WTC11 (cell line): ENCODE measurements at regions not wholly inside any gene's neighbourhood (a gene's known extent, or its start where the extent isn't known, plus 50 kb on each side); places are given as distances from the start of the nearest gene placed in this dataset.

Experiments used
- ATAC-seq: fragments of 200-7000 bp; cut with Tn5 transposase; 2 replicates; pipeline ENCODE4 v1.10.0; 2021; ENCODE audit warnings: mild to moderate bottlenecking, moderate library complexity
- CTCF ChIA-PET: fragments of 300-600 bp; sonication (Branson Sonifier 250); formaldehyde crosslinking; loops from one replicate; lab custom pipeline; 2021; ENCODE audit warnings: antibody characterized with exemption; lab: Charles Lee
- POLR2A ChIA-PET: fragments of 350-600 bp; sonication (Branson Sonifier 250); formaldehyde crosslinking; loops from one replicate; lab custom pipeline; 2021; ENCODE audit warnings: antibody characterized with exemption; lab: Charles Lee
- DNase-seq: peaks from one replicate; pipeline ENCODE4 v3.0.0; 2021; ENCODE audit warnings: low spot score
- H3K27ac Mint-ChIP-seq: 2 replicates; pipeline ENCODE4 v1.8.0; 2021; ENCODE audit warnings: mixed read lengths
- H3K27me3 Mint-ChIP-seq: 2 replicates; pipeline ENCODE4 v1.8.0; 2021; ENCODE audit warnings: low read depth, mild to moderate bottlenecking, moderate library complexity, mixed read lengths
- H3K36me3 Mint-ChIP-seq: 2 replicates; pipeline ENCODE4 v1.8.0; 2021; ENCODE audit warnings: mixed read lengths
- H3K4me1 Mint-ChIP-seq: 2 replicates; pipeline ENCODE4 v1.8.0; 2022; ENCODE audit warnings: mixed read lengths
- H3K4me3 Mint-ChIP-seq: 2 replicates; pipeline ENCODE4 v1.8.0; 2021; ENCODE audit warnings: mild to moderate bottlenecking, moderate library complexity, mixed read lengths
- H3K9me3 Mint-ChIP-seq: 2 replicates; pipeline ENCODE4 v1.8.0; 2021; ENCODE audit warnings: mixed read lengths
- ELF4 ChIP-seq: sonication (generic); formaldehyde crosslinking; IDR thresholded peaks from 2 replicates; pipeline ENCODE4 v1.8.1; 2022; ENCODE audit warnings: low read depth, mild to moderate bottlenecking, moderate library complexity, missing genetic modification reagents
- NR1H2 ChIP-seq: sonication (generic); formaldehyde crosslinking; IDR thresholded peaks from 2 replicates; pipeline ENCODE4 v1.9.0; 2021; ENCODE audit warnings: mild to moderate bottlenecking, moderate library complexity, missing genetic modification reagents
- NR2C2 ChIP-seq: sonication (generic); formaldehyde crosslinking; IDR thresholded peaks from 2 replicates; pipeline ENCODE4 v1.8.0; 2022; ENCODE audit warnings: mild to moderate bottlenecking, missing genetic modification reagents
- NR3C1 ChIP-seq: sonication (generic); formaldehyde crosslinking; conservative IDR thresholded peaks from 2 replicates; pipeline ENCODE4 v1.8.1; 2023; ENCODE audit warnings: low read depth, mild to moderate bottlenecking, missing genetic modification reagents
- OVOL2 ChIP-seq: fragments of 250-450 bp; sonication (Bioruptor Pico); IDR thresholded peaks from 2 replicates; pipeline ENCODE4 v1.9.0; 2021; ENCODE audit warnings: mild to moderate bottlenecking, borderline replicate concordance
- PRRX2 ChIP-seq: fragments of 250-450 bp; sonication (Bioruptor Pico); IDR thresholded peaks from 2 replicates; pipeline ENCODE4 v1.8.0; 2021; ENCODE audit warnings: mild to moderate bottlenecking
- SMAD4 ChIP-seq: sonication (generic); formaldehyde crosslinking; IDR thresholded peaks from 2 replicates; pipeline ENCODE4 v1.8.0; 2022; ENCODE audit warnings: mild to moderate bottlenecking, missing genetic modification reagents
- ZNF219 ChIP-seq: sonication (generic); formaldehyde crosslinking; IDR thresholded peaks from 2 replicates; pipeline ENCODE4 v1.8.0; 2023; ENCODE audit warnings: missing genetic modification reagents, mild to moderate bottlenecking, borderline replicate concordance
- ZNF232 ChIP-seq: sonication (generic); formaldehyde crosslinking; IDR thresholded peaks from 2 replicates; pipeline ENCODE4 v1.8.0; 2022; ENCODE audit warnings: mild to moderate bottlenecking, missing genetic modification reagents
- ZNF416 ChIP-seq: fragments of 250-450 bp; sonication (Bioruptor Pico); IDR thresholded peaks from 2 replicates; pipeline ENCODE4 v1.9.0; 2021; ENCODE audit warnings: mild to moderate bottlenecking, inconsistent platforms
- TF ChIP-seq, protein P1 (sequence below): sonication (generic); formaldehyde crosslinking; IDR thresholded peaks from 2 replicates; pipeline ENCODE4 v1.8.1; 2023; ENCODE audit warnings: mild to moderate bottlenecking, moderate library complexity, missing genetic modification reagents
- TF ChIP-seq, protein P2 (sequence below): sonication (generic); formaldehyde crosslinking; IDR thresholded peaks from 2 replicates; pipeline ENCODE4 v1.8.1; 2022; ENCODE audit warnings: mild to moderate bottlenecking, missing genetic modification reagents, moderate library complexity, borderline replicate concordance
- TF ChIP-seq, protein P3 (sequence below): fragments of 250-450 bp; sonication (Bioruptor Pico); IDR thresholded peaks from 2 replicates; pipeline ENCODE4 v1.8.0; 2021; ENCODE audit warnings: mild to moderate bottlenecking
- TF ChIP-seq, protein P4 (sequence below): sonication (generic); formaldehyde crosslinking; IDR thresholded peaks from 2 replicates; pipeline ENCODE4 v1.8.1; 2023; ENCODE audit warnings: mild to moderate bottlenecking, missing genetic modification reagents
- TF ChIP-seq, protein P5 (sequence below): fragments of 250-450 bp; sonication (Bioruptor Pico); IDR thresholded peaks from 2 replicates; pipeline ENCODE4 v1.9.0; 2021; ENCODE audit warnings: mild to moderate bottlenecking, borderline replicate concordance
- TF ChIP-seq, protein P6 (sequence below): sonication (generic); formaldehyde crosslinking; IDR thresholded peaks from 2 replicates; pipeline ENCODE4 v1.8.0; 2023; ENCODE audit warnings: mild to moderate bottlenecking, missing genetic modification reagents
- TF ChIP-seq, protein P7 (sequence below): sonication (generic); formaldehyde crosslinking; conservative IDR thresholded peaks from 2 replicates; pipeline ENCODE4 v1.8.1; 2022; ENCODE audit warnings: mild to moderate bottlenecking, missing genetic modification reagents
- TF ChIP-seq, protein P8 (sequence below): sonication (generic); formaldehyde crosslinking; IDR thresholded peaks from 2 replicates; pipeline ENCODE4 v1.8.1; 2023; ENCODE audit warnings: mild to moderate bottlenecking, missing genetic modification reagents, moderate library complexity

DNA sequence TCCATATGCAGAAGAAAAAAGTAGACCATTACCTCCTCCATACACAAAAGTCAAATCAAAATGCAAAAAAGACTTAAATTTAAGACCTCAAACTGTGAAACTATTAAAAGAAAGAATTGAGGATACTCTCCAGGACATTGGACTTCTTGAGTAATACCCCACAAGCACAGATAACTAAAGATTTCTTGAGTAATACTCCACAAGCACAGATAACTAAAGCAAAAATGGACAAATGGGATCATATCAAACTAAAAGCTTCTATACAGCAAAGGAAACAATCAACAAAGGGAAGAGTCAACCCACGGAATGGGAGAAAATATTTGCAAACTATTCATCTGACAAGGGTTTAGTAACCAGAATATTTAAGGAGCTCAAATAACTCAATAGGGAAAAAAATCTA lies 427.9 kb downstream of the CCDC91 start:
- H3K4me1 Mint-ChIP-seq: no peaks in the 10 kb centered on the region
- no peak overlapping the region for H3K4me3 Mint-ChIP-seq
- H3K27me3 Mint-ChIP-seq: no peaks in the 10 kb centered on the region
- no peak for DNase-seq
- ChIA-PET CTCF (no interaction called here), POLR2A (no interaction called here)
- no peak for ATAC-seq
- peaks cover 18% of the 10 kb centered on the region for H3K9me3 Mint-ChIP-seq
- no peaks in the 10 kb centered on the region for H3K36me3 Mint-ChIP-seq
- TF ChIP-seq, protein P1, sequence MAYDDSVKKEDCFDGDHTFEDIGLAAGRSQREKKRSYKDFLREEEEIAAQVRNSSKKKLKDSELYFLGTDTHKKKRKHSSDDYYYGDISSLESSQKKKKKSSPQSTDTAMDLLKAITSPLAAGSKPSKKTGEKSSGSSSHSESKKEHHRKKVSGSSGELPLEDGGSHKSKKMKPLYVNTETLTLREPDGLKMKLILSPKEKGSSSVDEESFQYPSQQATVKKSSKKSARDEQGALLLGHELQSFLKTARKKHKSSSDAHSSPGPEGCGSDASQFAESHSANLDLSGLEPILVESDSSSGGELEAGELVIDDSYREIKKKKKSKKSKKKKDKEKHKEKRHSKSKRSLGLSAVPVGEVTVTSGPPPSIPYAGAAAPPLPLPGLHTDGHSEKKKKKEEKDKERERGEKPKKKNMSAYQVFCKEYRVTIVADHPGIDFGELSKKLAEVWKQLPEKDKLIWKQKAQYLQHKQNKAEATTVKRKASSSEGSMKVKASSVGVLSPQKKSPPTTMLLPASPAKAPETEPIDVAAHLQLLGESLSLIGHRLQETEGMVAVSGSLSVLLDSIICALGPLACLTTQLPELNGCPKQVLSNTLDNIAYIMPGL (CRISPR knock-in tag): no peak
- TF ChIP-seq SMAD4 (no peak), NR1H2 (CRISPR knock-in tag) (no peak), ZNF416 (CRISPR knock-in tag) (no peak), ZNF219 (CRISPR knock-in tag) (no peak), OVOL2 (CRISPR knock-in tag) (no peak), NR3C1 (no peak), PRRX2 (CRISPR knock-in tag) (no peak), ELF4 (CRISPR knock-in tag) (no peak), ZNF232 (CRISPR knock-in tag) (no peak), NR2C2 (no peak)
- TF ChIP-seq, protein P2, sequence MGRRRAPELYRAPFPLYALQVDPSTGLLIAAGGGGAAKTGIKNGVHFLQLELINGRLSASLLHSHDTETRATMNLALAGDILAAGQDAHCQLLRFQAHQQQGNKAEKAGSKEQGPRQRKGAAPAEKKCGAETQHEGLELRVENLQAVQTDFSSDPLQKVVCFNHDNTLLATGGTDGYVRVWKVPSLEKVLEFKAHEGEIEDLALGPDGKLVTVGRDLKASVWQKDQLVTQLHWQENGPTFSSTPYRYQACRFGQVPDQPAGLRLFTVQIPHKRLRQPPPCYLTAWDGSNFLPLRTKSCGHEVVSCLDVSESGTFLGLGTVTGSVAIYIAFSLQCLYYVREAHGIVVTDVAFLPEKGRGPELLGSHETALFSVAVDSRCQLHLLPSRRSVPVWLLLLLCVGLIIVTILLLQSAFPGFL (CRISPR knock-in tag): no peak
- TF ChIP-seq, protein P3, sequence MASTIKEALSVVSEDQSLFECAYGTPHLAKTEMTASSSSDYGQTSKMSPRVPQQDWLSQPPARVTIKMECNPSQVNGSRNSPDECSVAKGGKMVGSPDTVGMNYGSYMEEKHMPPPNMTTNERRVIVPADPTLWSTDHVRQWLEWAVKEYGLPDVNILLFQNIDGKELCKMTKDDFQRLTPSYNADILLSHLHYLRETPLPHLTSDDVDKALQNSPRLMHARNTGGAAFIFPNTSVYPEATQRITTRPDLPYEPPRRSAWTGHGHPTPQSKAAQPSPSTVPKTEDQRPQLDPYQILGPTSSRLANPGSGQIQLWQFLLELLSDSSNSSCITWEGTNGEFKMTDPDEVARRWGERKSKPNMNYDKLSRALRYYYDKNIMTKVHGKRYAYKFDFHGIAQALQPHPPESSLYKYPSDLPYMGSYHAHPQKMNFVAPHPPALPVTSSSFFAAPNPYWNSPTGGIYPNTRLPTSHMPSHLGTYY: no peak
- TF ChIP-seq, protein P4, sequence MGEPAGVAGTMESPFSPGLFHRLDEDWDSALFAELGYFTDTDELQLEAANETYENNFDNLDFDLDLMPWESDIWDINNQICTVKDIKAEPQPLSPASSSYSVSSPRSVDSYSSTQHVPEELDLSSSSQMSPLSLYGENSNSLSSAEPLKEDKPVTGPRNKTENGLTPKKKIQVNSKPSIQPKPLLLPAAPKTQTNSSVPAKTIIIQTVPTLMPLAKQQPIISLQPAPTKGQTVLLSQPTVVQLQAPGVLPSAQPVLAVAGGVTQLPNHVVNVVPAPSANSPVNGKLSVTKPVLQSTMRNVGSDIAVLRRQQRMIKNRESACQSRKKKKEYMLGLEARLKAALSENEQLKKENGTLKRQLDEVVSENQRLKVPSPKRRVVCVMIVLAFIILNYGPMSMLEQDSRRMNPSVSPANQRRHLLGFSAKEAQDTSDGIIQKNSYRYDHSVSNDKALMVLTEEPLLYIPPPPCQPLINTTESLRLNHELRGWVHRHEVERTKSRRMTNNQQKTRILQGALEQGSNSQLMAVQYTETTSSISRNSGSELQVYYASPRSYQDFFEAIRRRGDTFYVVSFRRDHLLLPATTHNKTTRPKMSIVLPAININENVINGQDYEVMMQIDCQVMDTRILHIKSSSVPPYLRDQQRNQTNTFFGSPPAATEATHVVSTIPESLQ (CRISPR knock-in tag): no peak
- TF ChIP-seq, protein P5, sequence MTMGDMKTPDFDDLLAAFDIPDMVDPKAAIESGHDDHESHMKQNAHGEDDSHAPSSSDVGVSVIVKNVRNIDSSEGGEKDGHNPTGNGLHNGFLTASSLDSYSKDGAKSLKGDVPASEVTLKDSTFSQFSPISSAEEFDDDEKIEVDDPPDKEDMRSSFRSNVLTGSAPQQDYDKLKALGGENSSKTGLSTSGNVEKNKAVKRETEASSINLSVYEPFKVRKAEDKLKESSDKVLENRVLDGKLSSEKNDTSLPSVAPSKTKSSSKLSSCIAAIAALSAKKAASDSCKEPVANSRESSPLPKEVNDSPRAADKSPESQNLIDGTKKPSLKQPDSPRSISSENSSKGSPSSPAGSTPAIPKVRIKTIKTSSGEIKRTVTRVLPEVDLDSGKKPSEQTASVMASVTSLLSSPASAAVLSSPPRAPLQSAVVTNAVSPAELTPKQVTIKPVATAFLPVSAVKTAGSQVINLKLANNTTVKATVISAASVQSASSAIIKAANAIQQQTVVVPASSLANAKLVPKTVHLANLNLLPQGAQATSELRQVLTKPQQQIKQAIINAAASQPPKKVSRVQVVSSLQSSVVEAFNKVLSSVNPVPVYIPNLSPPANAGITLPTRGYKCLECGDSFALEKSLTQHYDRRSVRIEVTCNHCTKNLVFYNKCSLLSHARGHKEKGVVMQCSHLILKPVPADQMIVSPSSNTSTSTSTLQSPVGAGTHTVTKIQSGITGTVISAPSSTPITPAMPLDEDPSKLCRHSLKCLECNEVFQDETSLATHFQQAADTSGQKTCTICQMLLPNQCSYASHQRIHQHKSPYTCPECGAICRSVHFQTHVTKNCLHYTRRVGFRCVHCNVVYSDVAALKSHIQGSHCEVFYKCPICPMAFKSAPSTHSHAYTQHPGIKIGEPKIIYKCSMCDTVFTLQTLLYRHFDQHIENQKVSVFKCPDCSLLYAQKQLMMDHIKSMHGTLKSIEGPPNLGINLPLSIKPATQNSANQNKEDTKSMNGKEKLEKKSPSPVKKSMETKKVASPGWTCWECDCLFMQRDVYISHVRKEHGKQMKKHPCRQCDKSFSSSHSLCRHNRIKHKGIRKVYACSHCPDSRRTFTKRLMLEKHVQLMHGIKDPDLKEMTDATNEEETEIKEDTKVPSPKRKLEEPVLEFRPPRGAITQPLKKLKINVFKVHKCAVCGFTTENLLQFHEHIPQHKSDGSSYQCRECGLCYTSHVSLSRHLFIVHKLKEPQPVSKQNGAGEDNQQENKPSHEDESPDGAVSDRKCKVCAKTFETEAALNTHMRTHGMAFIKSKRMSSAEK (CRISPR knock-in tag): no peak
- TF ChIP-seq, protein P6, sequence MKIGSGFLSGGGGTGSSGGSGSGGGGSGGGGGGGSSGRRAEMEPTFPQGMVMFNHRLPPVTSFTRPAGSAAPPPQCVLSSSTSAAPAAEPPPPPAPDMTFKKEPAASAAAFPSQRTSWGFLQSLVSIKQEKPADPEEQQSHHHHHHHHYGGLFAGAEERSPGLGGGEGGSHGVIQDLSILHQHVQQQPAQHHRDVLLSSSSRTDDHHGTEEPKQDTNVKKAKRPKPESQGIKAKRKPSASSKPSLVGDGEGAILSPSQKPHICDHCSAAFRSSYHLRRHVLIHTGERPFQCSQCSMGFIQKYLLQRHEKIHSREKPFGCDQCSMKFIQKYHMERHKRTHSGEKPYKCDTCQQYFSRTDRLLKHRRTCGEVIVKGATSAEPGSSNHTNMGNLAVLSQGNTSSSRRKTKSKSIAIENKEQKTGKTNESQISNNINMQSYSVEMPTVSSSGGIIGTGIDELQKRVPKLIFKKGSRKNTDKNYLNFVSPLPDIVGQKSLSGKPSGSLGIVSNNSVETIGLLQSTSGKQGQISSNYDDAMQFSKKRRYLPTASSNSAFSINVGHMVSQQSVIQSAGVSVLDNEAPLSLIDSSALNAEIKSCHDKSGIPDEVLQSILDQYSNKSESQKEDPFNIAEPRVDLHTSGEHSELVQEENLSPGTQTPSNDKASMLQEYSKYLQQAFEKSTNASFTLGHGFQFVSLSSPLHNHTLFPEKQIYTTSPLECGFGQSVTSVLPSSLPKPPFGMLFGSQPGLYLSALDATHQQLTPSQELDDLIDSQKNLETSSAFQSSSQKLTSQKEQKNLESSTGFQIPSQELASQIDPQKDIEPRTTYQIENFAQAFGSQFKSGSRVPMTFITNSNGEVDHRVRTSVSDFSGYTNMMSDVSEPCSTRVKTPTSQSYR: no peak
- TF ChIP-seq, protein P7, sequence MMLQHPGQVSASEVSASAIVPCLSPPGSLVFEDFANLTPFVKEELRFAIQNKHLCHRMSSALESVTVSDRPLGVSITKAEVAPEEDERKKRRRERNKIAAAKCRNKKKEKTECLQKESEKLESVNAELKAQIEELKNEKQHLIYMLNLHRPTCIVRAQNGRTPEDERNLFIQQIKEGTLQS (CRISPR knock-in tag): no peak
- TF ChIP-seq, protein P8, sequence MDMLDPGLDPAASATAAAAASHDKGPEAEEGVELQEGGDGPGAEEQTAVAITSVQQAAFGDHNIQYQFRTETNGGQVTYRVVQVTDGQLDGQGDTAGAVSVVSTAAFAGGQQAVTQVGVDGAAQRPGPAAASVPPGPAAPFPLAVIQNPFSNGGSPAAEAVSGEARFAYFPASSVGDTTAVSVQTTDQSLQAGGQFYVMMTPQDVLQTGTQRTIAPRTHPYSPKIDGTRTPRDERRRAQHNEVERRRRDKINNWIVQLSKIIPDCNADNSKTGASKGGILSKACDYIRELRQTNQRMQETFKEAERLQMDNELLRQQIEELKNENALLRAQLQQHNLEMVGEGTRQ (CRISPR knock-in tag): no peak
- TF ChIP-seq, all 79 proteins: peak for 0
- no peak overlapping the region for H3K27ac Mint-ChIP-seq
